ENCODE measurements at regions not wholly inside any gene's neighbourhood (a gene's known extent, or its start where the extent isn't known, plus 50 kb on each side); places are given as distances from the start of the nearest gene placed in this dataset.

GRCh38 chr7:125030756-125031387 lies 101.2 kb upstream of the POT1 start:
- no peaks in the 10 kb centered on the region for H3K27me3 ChIP-seq (ENCODE audit: insufficient read depth, low read length, poor library complexity, severe bottlenecking)
- H3K36me3 ChIP-seq (ENCODE audit: insufficient read depth, low read length) = no peaks in the 10 kb centered on the region
- no peaks in the 10 kb centered on the region for H3K4me1 ChIP-seq (ENCODE audit: insufficient read depth, low read length)
- POLR2A ChIA-PET = no interaction called here
- no peak overlapping the region for H3K27ac ChIP-seq (ENCODE audit: low read depth, low read length)
- DNase-seq = no peak
- no peaks in the 10 kb centered on the region for H3K9me3 ChIP-seq (ENCODE audit: low read length)
- H3K36me3 Mint-ChIP-seq = peaks cover 0 to 4% (median 0%) of the 10 kb centered on the region in 3 donors
- CTCF ChIA-PET = no interaction called here
- peaks cover 0 to 15% (median 0%) of the 10 kb centered on the region in 5 donors for H3K9me3 Mint-ChIP-seq
- no peak overlapping the region for H3K4me3 ChIP-seq (ENCODE audit: low read length)
- no peaks in the 10 kb centered on the region for H3K27me3 Mint-ChIP-seq
- H3K4me3 Mint-ChIP-seq = no peak overlapping the region
- no peaks in the 10 kb centered on the region for H3K4me1 Mint-ChIP-seq
- H3K27ac Mint-ChIP-seq = no peak overlapping the region

- DNase-seq = no peak
- Mint-ChIP-seq H3K9me3 (peaks cover 4 to 12% (median 6%) of the 10 kb centered on the region in 5 donors), H3K4me1 (no peaks in the 10 kb centered on the region), H3K27ac (no peak overlapping the region), H3K36me3 (peaks cover 0 to 11% (median 0%) of the 10 kb centered on the region in 3 donors), H3K27me3 (no peaks in the 10 kb centered on the region), H3K4me3 (no peak overlapping the region)
- no peaks in the 10 kb centered on the region for H3K27me3 ChIP-seq (ENCODE audit: insufficient read depth, low read length, poor library complexity, severe bottlenecking)
- no peaks in the 10 kb centered on the region for H3K36me3 ChIP-seq (ENCODE audit: insufficient read depth, low read length)
- ChIA-PET POLR2A (no interaction called here), CTCF (no interaction called here)
- H3K9me3 ChIP-seq (ENCODE audit: low read length) = no peaks in the 10 kb centered on the region
- H3K27ac ChIP-seq (ENCODE audit: low read depth, low read length) = no peak overlapping the region
- H3K4me1 ChIP-seq (ENCODE audit: insufficient read depth, low read length) = no peaks in the 10 kb centered on the region
- no peak overlapping the region for H3K4me3 ChIP-seq (ENCODE audit: low read length)
Measured at GRCh38 chr7:125025620-125026019, 96.0 kb upstream of the POT1 start.

GRCh38 chr7:125020801-125021200 lies 91.2 kb upstream of the POT1 start:
- H3K27me3 Mint-ChIP-seq = no peaks in the 10 kb centered on the region
- H3K9me3 Mint-ChIP-seq = peaks cover 6 to 13% (median 6%) of the 10 kb centered on the region in 5 donors
- Histone ChIP-seq H3K27me3 (ENCODE audit: insufficient read depth, low read length, poor library complexity, severe bottlenecking) (no peaks in the 10 kb centered on the region), H3K9me3 (ENCODE audit: low read length) (no peaks in the 10 kb centered on the region), H3K4me1 (ENCODE audit: insufficient read depth, low read length) (no peaks in the 10 kb centered on the region), H3K4me3 (ENCODE audit: low read length) (no peak overlapping the region), H3K36me3 (ENCODE audit: insufficient read depth, low read length) (no peaks in the 10 kb centered on the region), H3K27ac (ENCODE audit: low read depth, low read length) (no peak overlapping the region)
- ChIA-PET POLR2A (no interaction called here), CTCF (no interaction called here)
- no peak overlapping the region for H3K27ac Mint-ChIP-seq
- H3K4me3 Mint-ChIP-seq = no peak overlapping the region
- peaks cover 0 to 11% (median 0%) of the 10 kb centered on the region in 3 donors for H3K36me3 Mint-ChIP-seq
- no peak for DNase-seq
- H3K4me1 Mint-ChIP-seq = no peaks in the 10 kb centered on the region

GRCh38 chr7:125010540-125010939 lies 80.9 kb upstream of the POT1 start:
- H3K36me3 ChIP-seq (ENCODE audit: insufficient read depth, low read length) = no peaks in the 10 kb centered on the region
- no peaks in the 10 kb centered on the region for H3K4me1 Mint-ChIP-seq
- no peak overlapping the region for H3K4me3 Mint-ChIP-seq
- peaks cover 0 to 2% of the 10 kb centered on the region in 2 donors for H3K27me3 Mint-ChIP-seq
- ChIA-PET POLR2A (no interaction called here), CTCF (no interaction called here)
- no peak overlapping the region for H3K4me3 ChIP-seq (ENCODE audit: low read length)
- H3K27ac ChIP-seq (ENCODE audit: low read depth, low read length) = no peak overlapping the region
- no peaks in the 10 kb centered on the region for H3K27me3 ChIP-seq (ENCODE audit: insufficient read depth, low read length, poor library complexity, severe bottlenecking)
- no peak for DNase-seq
- peaks cover 0 to 3% (median 0%) of the 10 kb centered on the region in 5 donors for H3K9me3 Mint-ChIP-seq
- H3K9me3 ChIP-seq (ENCODE audit: low read length) = no peaks in the 10 kb centered on the region
- H3K36me3 Mint-ChIP-seq = no peaks in the 10 kb centered on the region
- no peaks in the 10 kb centered on the region for H3K4me1 ChIP-seq (ENCODE audit: insufficient read depth, low read length)
- no peak overlapping the region for H3K27ac Mint-ChIP-seq

GRCh38 chr7:124996778-124997177 lies 67.2 kb upstream of the POT1 start:
- no peaks in the 10 kb centered on the region for H3K27me3 ChIP-seq (ENCODE audit: insufficient read depth, low read length, poor library complexity, severe bottlenecking)
- Mint-ChIP-seq H3K36me3 (peaks cover 0 to 8% (median 0%) of the 10 kb centered on the region in 3 donors), H3K27ac (no peak overlapping the region), H3K27me3 (no peaks in the 10 kb centered on the region), H3K4me3 (no peak overlapping the region), H3K9me3 (peaks cover 0 to 28% (median 14%) of the 10 kb centered on the region in 5 donors), H3K4me1 (no peaks in the 10 kb centered on the region)
- ChIA-PET CTCF (no interaction called here), POLR2A (no interaction called here)
- H3K9me3 ChIP-seq (ENCODE audit: low read length) = no peaks in the 10 kb centered on the region
- H3K36me3 ChIP-seq (ENCODE audit: insufficient read depth, low read length) = no peaks in the 10 kb centered on the region
- H3K27ac ChIP-seq (ENCODE audit: low read depth, low read length) = no peak overlapping the region
- no peak overlapping the region for H3K4me3 ChIP-seq (ENCODE audit: low read length)
- no peak for DNase-seq
- no peaks in the 10 kb centered on the region for H3K4me1 ChIP-seq (ENCODE audit: insufficient read depth, low read length)

GRCh38 chr7:124992851-124993562 lies 63.4 kb upstream of the POT1 start:
- H3K4me1 Mint-ChIP-seq = no peaks in the 10 kb centered on the region
- no peak overlapping the region for H3K4me3 Mint-ChIP-seq
- Histone ChIP-seq H3K4me3 (ENCODE audit: low read length) (no peak overlapping the region), H3K36me3 (ENCODE audit: insufficient read depth, low read length) (no peaks in the 10 kb centered on the region), H3K27ac (ENCODE audit: low read depth, low read length) (no peak overlapping the region), H3K27me3 (ENCODE audit: insufficient read depth, low read length, poor library complexity, severe bottlenecking) (no peaks in the 10 kb centered on the region), H3K4me1 (ENCODE audit: insufficient read depth, low read length) (no peaks in the 10 kb centered on the region), H3K9me3 (ENCODE audit: low read length) (no peaks in the 10 kb centered on the region)
- H3K36me3 Mint-ChIP-seq = peaks cover 0 to 8% (median 0%) of the 10 kb centered on the region in 3 donors
- ChIA-PET POLR2A (no interaction called here), CTCF (no interaction called here)
- no peak overlapping the region for H3K27ac Mint-ChIP-seq
- H3K9me3 Mint-ChIP-seq = peaks cover 0 to 21% (median 15%) of the 10 kb centered on the region in 5 donors
- no peak for DNase-seq
- peaks cover 0 to 3% of the 10 kb centered on the region in 2 donors for H3K27me3 Mint-ChIP-seq

GRCh38 chr7:124989911-124990310 lies 60.3 kb upstream of the POT1 start:
- no peaks in the 10 kb centered on the region for H3K27me3 ChIP-seq (ENCODE audit: insufficient read depth, low read length, poor library complexity, severe bottlenecking)
- Mint-ChIP-seq H3K4me3 (no peak overlapping the region), H3K4me1 (no peaks in the 10 kb centered on the region), H3K27me3 (peaks cover 0 to 4% of the 10 kb centered on the region in 2 donors), H3K27ac (peak overlapping the region in 1 of 8 donors; percentile 17), H3K9me3 (peaks cover 0 to 20% (median 15%) of the 10 kb centered on the region in 5 donors), H3K36me3 (peaks cover 0 to 8% (median 0%) of the 10 kb centered on the region in 3 donors)
- no peaks in the 10 kb centered on the region for H3K36me3 ChIP-seq (ENCODE audit: insufficient read depth, low read length)
- no peaks in the 10 kb centered on the region for H3K9me3 ChIP-seq (ENCODE audit: low read length)
- ChIA-PET POLR2A (no interaction called here), CTCF (no interaction called here)
- H3K27ac ChIP-seq (ENCODE audit: low read depth, low read length) = no peak overlapping the region
- DNase-seq = no peak
- no peaks in the 10 kb centered on the region for H3K4me1 ChIP-seq (ENCODE audit: insufficient read depth, low read length)
- H3K4me3 ChIP-seq (ENCODE audit: low read length) = no peak overlapping the region
